AG09319 (cell line): ENCODE measurements at regions not wholly inside any gene's neighbourhood (a gene's known extent, or its start where the extent isn't known, plus 50 kb on each side); places are given as distances from the start of the nearest gene placed in this dataset.
A peak's percentile ranks its signal among the peaks of the same experiment; 100 is the strongest.

Source experiments
- DNase-seq: peaks from one replicate; pipeline ENCODE4 v3.0.0-alpha.2; 2010; ENCODE audit warnings: low read depth; ENCODE audit errors: extremely low read depth
- CTCF ChIP-seq: IDR thresholded peaks from 2 replicates; pipeline ENCODE4 v1.5.1; 2011; ENCODE audit warnings: low read depth, mild to moderate bottlenecking, inconsistent platforms, low read length, moderate library complexity

DNA sequence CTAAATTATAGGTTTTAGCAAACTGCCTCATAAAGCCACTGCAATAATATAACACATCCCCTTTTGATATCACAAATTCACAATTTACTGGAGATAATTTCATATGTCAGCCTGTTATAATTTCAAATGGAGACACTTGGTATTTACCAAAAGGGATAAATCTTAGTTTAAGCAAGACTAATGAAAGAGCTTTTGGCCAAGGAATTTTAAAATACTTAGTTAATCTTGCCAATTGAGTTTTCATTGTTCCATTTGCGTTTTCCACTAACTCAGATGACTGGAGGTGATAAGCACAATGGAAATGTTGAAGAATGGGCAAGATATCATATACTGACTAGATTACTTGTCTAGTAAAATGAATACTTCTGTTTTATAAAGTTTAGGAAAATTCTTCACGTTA is 379.3 kb upstream of the SYT4 start:
- TF ChIP-seq CTCF: no peak
- DNase-seq: no peak

DNA sequence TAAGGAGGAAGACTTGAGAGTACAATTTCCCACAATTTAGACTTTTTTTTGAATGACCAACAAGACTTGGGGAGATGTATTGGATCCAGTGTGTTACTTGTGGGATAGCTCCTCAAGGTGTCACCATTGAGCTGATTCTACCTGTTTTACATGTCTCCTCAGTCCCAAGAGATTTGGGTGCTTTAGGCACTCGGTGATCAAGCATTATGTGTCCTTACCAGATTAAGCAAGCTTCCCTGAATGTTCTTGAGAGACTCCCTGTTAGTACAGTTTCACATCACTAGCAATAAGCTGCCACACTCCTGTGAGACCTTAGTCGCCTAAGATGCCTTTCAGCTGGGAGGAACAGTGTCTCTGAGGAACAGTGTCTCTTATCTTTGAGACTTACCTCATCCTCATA is 384.3 kb upstream of the SYT4 start:
- TF ChIP-seq CTCF: peak; percentile 34

GRCh38 chr18:43662657-43663056 is 385.4 kb upstream of the SYT4 start:
- TF ChIP-seq CTCF: no peak
- DNase-seq: peak; percentile 42

More for the DNA sequence above, 384.3 kb upstream of the SYT4 start:
- DNase-seq: no peak

DNA sequence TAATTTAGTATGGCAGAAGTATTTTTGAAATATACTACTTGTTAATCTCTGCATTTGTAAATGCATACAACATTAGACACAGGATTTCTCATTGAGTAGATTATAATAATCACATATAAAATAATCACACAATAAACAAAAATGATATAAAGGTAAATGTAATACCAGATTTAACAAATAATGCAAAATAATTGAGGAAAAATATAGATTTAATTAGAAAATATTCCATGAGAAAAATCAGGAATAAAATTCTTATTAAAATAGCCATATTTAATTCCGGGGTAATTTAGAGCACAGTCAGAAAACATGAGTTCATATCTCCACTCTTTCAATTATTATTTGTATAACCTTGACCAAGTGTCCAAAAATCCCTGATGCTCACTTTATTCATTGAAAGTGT is 385.9 kb upstream of the SYT4 start:
- TF ChIP-seq CTCF: no peak
- no peak for DNase-seq

GRCh38 chr18:43664487-43665008 is 387.3 kb upstream of the SYT4 start:
- TF ChIP-seq CTCF: no peak
- DNase-seq: no peak

DNA sequence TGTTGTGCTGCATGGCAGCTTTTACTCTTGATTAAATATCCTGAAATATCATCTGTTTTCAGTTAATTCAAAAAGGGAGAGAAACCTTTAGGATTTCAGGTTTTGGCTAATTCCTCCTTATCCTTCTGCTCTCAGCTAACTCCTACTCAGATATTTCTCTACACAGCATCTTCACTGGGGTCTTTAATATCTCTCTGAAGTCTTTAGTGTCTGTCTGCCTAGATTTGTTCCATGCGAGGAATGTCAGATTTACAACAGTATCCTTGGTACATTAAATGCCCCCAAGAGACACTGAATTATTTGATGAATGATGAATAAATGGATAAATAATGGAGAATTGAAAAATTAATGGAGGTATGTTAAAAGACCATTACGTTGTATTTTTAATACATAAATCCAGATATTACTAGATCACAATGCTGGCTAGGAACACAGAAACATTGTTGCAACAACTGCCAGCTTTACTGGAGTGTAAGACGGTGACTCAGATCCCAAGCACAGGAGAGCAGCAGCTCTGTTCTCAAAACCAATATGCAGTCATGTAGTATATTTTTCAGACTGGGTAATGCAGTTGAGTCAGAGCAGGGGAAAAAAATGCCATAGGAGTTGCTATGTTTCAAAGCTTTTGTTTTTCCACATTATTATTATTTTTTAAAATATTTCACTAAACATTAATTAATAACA is 388.0 kb upstream of the SYT4 start:
- peak; percentile 51 for DNase-seq
- no peak for TF ChIP-seq CTCF

DNA sequence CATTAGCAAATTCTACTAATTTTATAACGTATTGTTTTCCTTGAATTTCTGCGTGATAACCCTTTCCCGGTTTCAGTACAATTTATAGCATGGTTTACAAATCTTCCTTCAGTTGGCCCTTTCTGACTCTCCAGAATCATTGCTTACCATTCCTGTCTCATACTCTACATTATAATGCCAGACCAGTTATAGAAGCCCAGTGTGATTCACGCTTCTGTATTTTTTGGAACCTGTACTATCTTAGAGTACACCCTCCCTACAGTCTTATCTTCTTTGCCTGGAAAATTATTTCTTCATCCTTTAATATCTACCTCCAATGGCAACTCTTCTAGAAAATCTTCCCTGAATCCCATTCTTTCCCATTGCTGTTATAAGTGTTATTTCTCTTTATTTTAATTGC is 391.6 kb upstream of the SYT4 start:
- TF ChIP-seq CTCF: no peak
- DNase-seq: no peak
